MM.1S (cell line): ENCODE measurements at regions not wholly inside any gene's neighbourhood (a gene's known extent, or its start where the extent isn't known, plus 50 kb on each side); places are given as distances from the start of the nearest gene placed in this dataset.

Source experiments
- DNase-seq: peaks from one replicate; pipeline ENCODE4 v3.0.0-alpha.2; 2015
- H2AFZ ChIP-seq: fragments of 300-600 bp; sonication (generic); 2 replicates; pipeline ENCODE4 v1.6.0; 2016; ENCODE audit warnings: antibody characterized with exemption, low read length
- H3F3A ChIP-seq: fragments of 300-600 bp; sonication (generic); 2 replicates; pipeline ENCODE4 v1.6.1; 2016; ENCODE audit warnings: mild to moderate bottlenecking, antibody characterized with exemption, low read length, moderate library complexity, mixed read lengths; ENCODE audit not compliant: insufficient read depth
- H3K27ac ChIP-seq: fragments of 300-600 bp; sonication (generic); 2 replicates; pipeline ENCODE4 v1.5.1; 2016; ENCODE audit warnings: mild to moderate bottlenecking, low read length
- H3K27me3 ChIP-seq: fragments of 300-600 bp; sonication (generic); replicated peaks from 2 replicates; pipeline ENCODE4 v1.6.0; 2016; ENCODE audit warnings: low read length; ENCODE audit not compliant: insufficient read depth
- H3K36me3 ChIP-seq: fragments of 300-600 bp; sonication (generic); replicated peaks from 2 replicates; pipeline ENCODE4 v1.6.1; 2016; ENCODE audit warnings: mild to moderate bottlenecking, low read length, mixed read lengths; ENCODE audit not compliant: insufficient read depth
- H3K4me1 ChIP-seq: fragments of 300-600 bp; sonication (generic); 2 replicates; pipeline ENCODE4 v1.6.1; 2016; ENCODE audit warnings: low read length, mixed read lengths
- H3K4me2 ChIP-seq: fragments of 300-600 bp; sonication (generic); 2 replicates; pipeline ENCODE4 v1.6.0; 2016; ENCODE audit warnings: low read depth, low read length
- H3K4me3 ChIP-seq: fragments of 300-600 bp; sonication (generic); 2 replicates; pipeline ENCODE4 v1.5.1; 2016; ENCODE audit warnings: low read length, mixed read lengths
- H3K79me2 ChIP-seq: fragments of 300-600 bp; sonication (generic); 2 replicates; pipeline ENCODE4 v1.6.1; 2016; ENCODE audit warnings: mixed run types, low read length, mixed read lengths
- H3K9ac ChIP-seq: fragments of 300-600 bp; sonication (generic); 2 replicates; pipeline ENCODE4 v1.6.1; 2016; ENCODE audit warnings: low read length, mixed read lengths
- H3K9me2 ChIP-seq: fragments of 300-600 bp; sonication (generic); replicated peaks from 2 replicates; pipeline ENCODE4 v1.6.1; 2016; ENCODE audit warnings: mild to moderate bottlenecking, low read length, mixed read lengths; ENCODE audit not compliant: insufficient read depth
- H3K9me3 ChIP-seq: fragments of 300-600 bp; sonication (generic); replicated peaks from 2 replicates; pipeline ENCODE4 v1.6.1; 2016; ENCODE audit warnings: mild to moderate bottlenecking, low read length, mixed read lengths; ENCODE audit not compliant: insufficient read depth
- H4K20me1 ChIP-seq: fragments of 300-600 bp; sonication (generic); 2 replicates; pipeline ENCODE4 v1.6.1; 2016; ENCODE audit warnings: mild to moderate bottlenecking, low read length, moderate library complexity, mixed read lengths; ENCODE audit not compliant: insufficient read depth
- CTCF ChIP-seq: fragments of 300-600 bp; sonication (generic); IDR thresholded peaks from 2 replicates; pipeline ENCODE4 v1.5.1; 2016; ENCODE audit warnings: antibody characterized with exemption, low read length, mixed read lengths
- EZH2 ChIP-seq: fragments of 300-600 bp; sonication (generic); optimal IDR thresholded peaks from 2 replicates; pipeline ENCODE3; 2017; ENCODE audit warnings: low read depth, mild to moderate bottlenecking, antibody characterized with exemption, low read length, mixed read lengths
- EZH2phosphoT487 ChIP-seq: fragments of 300-600 bp; sonication (generic); IDR thresholded peaks from 2 replicates; pipeline ENCODE4 v1.6.1; 2018; ENCODE audit warnings: antibody characterized with exemption, low read length

DNA sequence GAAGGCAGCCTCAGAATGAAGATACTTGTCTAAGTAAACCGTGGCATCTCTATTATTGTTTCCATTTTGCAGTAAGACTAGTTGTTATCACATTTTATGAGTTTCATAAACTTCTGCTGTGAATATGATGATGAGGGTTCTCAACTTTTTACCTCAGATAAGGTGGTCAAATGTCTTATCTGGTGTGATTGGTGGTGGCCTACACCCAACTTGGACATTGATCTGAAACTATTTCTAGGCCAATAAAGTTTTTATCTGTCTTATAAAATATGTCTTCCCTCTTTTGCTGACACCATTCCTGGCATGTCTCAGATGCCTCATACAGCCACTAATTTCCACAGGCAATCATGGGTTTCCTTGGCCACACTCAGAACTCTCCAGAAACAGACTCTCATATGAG, 480.3 kb upstream of the NR3C2 start:
- H3K9me2 ChIP-seq: no peaks in the 10 kb centered on the region
- no peak for TF ChIP-seq EZH2phosphoT487
- no peak for TF ChIP-seq CTCF
- TF ChIP-seq EZH2: no peak
- H3K79me2 ChIP-seq: no peaks in the 10 kb centered on the region
- no peaks in the 10 kb centered on the region for H3K27me3 ChIP-seq
- no peaks in the 10 kb centered on the region for H3K4me1 ChIP-seq
- H3K27ac ChIP-seq: no peak overlapping the region
- H3F3A ChIP-seq: no peaks in the 10 kb centered on the region
- H3K9me3 ChIP-seq: no peaks in the 10 kb centered on the region
- H2AFZ ChIP-seq: no peak overlapping the region
- H4K20me1 ChIP-seq: no peaks in the 10 kb centered on the region
- H3K4me2 ChIP-seq: no peak overlapping the region
- DNase-seq: no peak
- H3K4me3 ChIP-seq: no peak overlapping the region
- no peaks in the 10 kb centered on the region for H3K36me3 ChIP-seq
- H3K9ac ChIP-seq: no peak overlapping the region

- H3F3A ChIP-seq: no peaks in the 10 kb centered on the region
- no peak for DNase-seq
- H4K20me1 ChIP-seq: no peaks in the 10 kb centered on the region
- no peak overlapping the region for H3K27ac ChIP-seq
- no peaks in the 10 kb centered on the region for H3K9me3 ChIP-seq
- H3K27me3 ChIP-seq: no peaks in the 10 kb centered on the region
- TF ChIP-seq EZH2phosphoT487 (no peak), EZH2 (no peak), CTCF (no peak)
- H2AFZ ChIP-seq: no peak overlapping the region
- H3K4me3 ChIP-seq: no peak overlapping the region
- no peaks in the 10 kb centered on the region for H3K36me3 ChIP-seq
- no peak overlapping the region for H3K9ac ChIP-seq
- H3K4me2 ChIP-seq: no peak overlapping the region
- no peaks in the 10 kb centered on the region for H3K79me2 ChIP-seq
- H3K9me2 ChIP-seq: no peaks in the 10 kb centered on the region
- H3K4me1 ChIP-seq: no peaks in the 10 kb centered on the region
These were observed 472.5 kb upstream of the NR3C2 start for GRCh38 chr4:148914734-148915133.

DNA sequence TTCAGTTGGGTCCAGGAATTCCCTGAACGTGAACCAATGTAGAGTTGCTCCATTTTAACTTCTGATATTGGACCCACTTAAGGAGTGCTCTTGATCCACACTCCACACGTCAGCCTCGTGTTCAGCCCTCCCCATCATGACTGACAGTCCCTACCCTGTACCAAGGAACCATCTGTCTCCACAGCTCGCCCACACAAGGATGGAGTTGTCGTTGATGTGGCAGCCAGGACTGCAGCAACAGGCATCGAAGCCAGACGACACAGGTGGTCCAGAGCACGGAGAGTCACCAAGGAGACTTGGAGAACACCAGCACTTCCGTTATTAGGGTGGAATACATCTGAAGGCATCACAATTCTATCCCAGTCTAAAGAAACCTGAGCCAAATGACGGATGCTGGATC, 472.1 kb upstream of the NR3C2 start:
- Histone ChIP-seq H3K27me3 (no peaks in the 10 kb centered on the region), H4K20me1 (no peaks in the 10 kb centered on the region), H2AFZ (no peak overlapping the region), H3K79me2 (no peaks in the 10 kb centered on the region), H3K9me2 (no peaks in the 10 kb centered on the region), H3K36me3 (no peaks in the 10 kb centered on the region), H3K4me2 (no peak overlapping the region), H3K4me3 (no peak overlapping the region), H3K27ac (no peak overlapping the region), H3K4me1 (no peaks in the 10 kb centered on the region), H3F3A (no peaks in the 10 kb centered on the region), H3K9me3 (no peaks in the 10 kb centered on the region), H3K9ac (no peak overlapping the region)
- TF ChIP-seq EZH2phosphoT487 (no peak), CTCF (no peak), EZH2 (no peak)
- DNase-seq: no peak

DNA sequence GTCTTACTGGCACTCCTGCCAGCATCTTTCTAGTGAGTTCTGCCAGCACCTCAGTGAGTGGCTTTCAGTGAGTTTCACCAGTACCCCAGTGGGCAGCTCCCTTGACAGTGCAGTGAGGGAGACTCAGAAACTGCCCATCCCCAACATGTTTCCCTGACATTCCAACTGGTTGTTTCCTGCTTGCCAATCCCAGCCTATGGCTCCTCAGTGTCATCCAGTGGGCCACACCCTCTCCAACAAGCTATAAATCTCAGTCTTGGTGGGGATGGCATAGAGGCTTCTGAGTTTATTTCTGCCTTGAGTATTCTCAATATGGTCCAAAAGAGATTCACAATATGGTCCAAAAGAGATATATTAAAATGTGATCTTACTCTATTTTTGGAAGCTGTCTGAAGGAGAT, 461.2 kb upstream of the NR3C2 start:
- H3K79me2 ChIP-seq: no peaks in the 10 kb centered on the region
- TF ChIP-seq CTCF: no peak

More for the DNA sequence above, 461.2 kb upstream of the NR3C2 start:
- Histone ChIP-seq H4K20me1 (no peaks in the 10 kb centered on the region), H3K36me3 (no peaks in the 10 kb centered on the region), H3K9ac (no peak overlapping the region), H3K4me1 (no peaks in the 10 kb centered on the region), H3K4me3 (no peak overlapping the region), H2AFZ (no peak overlapping the region), H3K4me2 (no peak overlapping the region), H3K9me2 (no peaks in the 10 kb centered on the region), H3K27ac (no peak overlapping the region), H3K27me3 (no peaks in the 10 kb centered on the region), H3F3A (no peaks in the 10 kb centered on the region), H3K9me3 (no peaks in the 10 kb centered on the region)
- no peak for DNase-seq
